NB4 (cell line): ENCODE measurements at regions not wholly inside any gene's neighbourhood (a gene's known extent, or its start where the extent isn't known, plus 50 kb on each side); places are given as distances from the start of the nearest gene placed in this dataset.
"Not testable (repeated sequence)": the region's sequence is repeated elsewhere in the genome, so short reads cannot be mapped to it uniquely, and the experiment has no call there.

Experiments
- DNase-seq: peaks from one replicate; pipeline ENCODE4 v3.0.0; 2010; ENCODE audit warnings: low read depth
- H3K4me3 ChIP-seq: one replicate; pipeline ENCODE4 v1.5.1; 2011; ENCODE audit warnings: mild to moderate bottlenecking, low read depth, low read length, moderate library complexity

DNA sequence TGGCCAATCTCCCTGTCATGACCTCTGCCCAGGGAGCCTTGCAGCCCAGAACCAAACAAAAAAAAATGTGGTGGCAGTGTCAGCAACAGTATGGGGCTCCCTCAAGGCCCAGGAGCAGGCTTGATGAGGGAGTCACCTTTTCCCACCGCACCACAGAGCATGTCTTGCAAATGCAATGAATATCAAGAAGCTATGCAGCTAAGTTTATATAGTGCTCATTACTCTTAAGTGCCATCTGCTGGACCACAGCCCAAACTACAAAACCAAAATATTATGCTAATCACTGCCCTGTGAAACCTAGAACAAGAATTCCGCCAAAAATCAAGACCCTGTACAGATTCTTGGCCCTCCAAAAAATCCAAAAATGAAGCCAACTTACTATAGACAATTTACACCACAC lies 65.9 kb downstream of the PABPC5 start:
- peak; percentile 0 for DNase-seq
- H3K4me3 ChIP-seq: not testable (repeated sequence)

DNA sequence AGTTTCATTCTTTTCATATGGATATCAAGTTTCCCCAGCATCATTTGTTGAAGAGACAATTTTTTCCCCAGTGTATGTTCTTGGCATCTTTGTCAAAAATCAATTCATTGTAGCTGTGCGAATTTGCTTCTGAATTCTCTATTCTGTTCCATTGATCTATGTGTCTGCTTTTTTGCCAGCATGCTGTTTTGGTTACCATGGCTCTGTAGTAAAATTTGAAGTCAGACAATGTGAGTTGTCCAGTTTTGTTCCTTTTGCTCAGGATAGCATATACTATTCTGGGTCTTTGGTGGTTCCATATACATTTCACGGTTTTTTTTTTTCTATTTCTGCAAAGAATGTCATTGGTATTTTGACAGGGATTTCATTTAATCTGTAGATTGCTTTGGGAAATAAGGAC lies 95.6 kb downstream of the PABPC5 start:
- not testable (repeated sequence) for DNase-seq, H3K4me3 ChIP-seq

GRCh38 chrX:91563127-91563526 lies 128.5 kb downstream of the PABPC5 start:
- not testable (repeated sequence) for H3K4me3 ChIP-seq, DNase-seq
